Right renal pelvis (tissue), 4 donors: ENCODE measurements at regions not wholly inside any gene's neighbourhood (a gene's known extent, or its start where the extent isn't known, plus 50 kb on each side); places are given as distances from the start of the nearest gene placed in this dataset.

Experiments used
- DNase-seq, 4 donors: peaks; one replicate each; pipeline ENCODE4 v3.0.0-alpha.2; 2013; ENCODE audit warnings: low read depth in 4 of 4, low spot score in 3 of 4, missing footprints in 1 of 4

- no peak for DNase-seq
These were observed 232.6 kb downstream of the OPA1 start for GRCh38 chr3:193825617-193826016.

GRCh38 chr3:193826159-193826795, 233.3 kb downstream of the OPA1 start:
- no peak for DNase-seq

DNA sequence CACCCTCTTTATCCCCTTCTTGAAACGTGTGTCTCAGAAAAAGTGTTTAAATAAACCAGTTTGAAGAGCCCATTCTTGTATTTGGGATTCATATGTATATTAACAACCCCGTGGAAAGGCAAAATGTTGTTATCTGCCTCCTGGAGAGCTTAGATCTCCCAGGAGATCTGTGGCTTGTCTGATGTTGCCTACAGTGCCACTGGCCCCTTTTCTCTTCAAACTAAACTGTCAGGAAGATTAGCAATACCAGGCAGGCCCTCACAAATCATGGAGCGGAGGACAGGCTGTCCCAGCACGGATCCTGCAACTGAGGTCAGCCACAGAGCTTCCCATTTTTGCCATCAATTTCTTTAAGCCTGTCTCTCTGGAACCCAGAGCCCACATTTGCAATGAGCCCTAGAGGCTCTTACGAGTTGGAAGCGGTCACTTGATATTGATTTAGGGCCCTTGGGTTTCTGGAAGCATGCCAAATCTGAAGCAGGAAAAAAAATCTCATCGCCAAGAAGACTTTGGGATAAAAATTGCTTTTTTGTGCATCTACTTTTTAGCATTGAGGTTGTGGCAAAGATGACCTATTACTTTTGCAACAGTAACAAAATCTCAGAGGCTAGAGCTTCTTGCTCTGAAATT, 234.1 kb downstream of the OPA1 start:
- no peak for DNase-seq

DNA sequence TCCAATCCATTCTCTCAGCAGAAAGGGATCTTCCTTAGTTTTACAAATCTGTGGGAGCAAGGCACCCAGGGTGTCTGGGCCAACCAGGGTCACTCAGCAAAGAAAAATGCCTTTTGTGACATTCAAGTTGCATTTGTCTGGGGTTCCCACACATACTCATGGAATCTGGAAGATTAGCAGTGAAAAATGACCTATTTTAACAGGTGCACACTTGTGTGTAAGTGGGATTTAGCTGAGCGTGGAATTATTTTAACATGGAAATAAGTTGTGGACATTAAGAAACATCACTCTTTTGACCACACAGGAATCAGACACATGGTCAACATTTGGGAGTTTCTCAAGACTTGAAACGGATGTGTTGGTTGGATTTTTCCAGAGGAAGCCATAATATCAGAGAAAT, 234.9 kb downstream of the OPA1 start:
- no peak for DNase-seq

DNA sequence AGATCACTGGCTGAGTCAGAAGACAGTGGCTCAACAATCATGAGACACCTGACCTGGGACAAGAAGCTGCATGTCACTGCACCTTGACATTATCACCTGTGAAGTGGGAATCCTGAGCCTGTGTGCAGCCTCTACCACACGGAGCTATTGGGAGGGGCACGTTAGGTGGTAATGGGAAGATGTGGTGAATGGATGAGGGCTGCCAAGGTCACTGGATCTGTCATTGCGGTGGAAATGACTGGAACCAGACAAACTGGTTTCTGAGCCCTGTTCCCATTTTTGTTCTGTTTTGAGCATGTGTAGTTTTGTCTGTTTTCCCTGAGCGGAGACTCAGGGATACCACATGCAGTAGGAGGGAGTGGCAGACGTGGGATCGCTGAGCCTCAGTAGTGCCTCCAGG, 235.5 kb downstream of the OPA1 start:
- DNase-seq, result no peak

GRCh38 chr3:193829781-193830180, 236.8 kb downstream of the OPA1 start:
- DNase-seq, result no peak

GRCh38 chr3:193830791-193831191, 237.8 kb downstream of the OPA1 start:
- no peak for DNase-seq

DNA sequence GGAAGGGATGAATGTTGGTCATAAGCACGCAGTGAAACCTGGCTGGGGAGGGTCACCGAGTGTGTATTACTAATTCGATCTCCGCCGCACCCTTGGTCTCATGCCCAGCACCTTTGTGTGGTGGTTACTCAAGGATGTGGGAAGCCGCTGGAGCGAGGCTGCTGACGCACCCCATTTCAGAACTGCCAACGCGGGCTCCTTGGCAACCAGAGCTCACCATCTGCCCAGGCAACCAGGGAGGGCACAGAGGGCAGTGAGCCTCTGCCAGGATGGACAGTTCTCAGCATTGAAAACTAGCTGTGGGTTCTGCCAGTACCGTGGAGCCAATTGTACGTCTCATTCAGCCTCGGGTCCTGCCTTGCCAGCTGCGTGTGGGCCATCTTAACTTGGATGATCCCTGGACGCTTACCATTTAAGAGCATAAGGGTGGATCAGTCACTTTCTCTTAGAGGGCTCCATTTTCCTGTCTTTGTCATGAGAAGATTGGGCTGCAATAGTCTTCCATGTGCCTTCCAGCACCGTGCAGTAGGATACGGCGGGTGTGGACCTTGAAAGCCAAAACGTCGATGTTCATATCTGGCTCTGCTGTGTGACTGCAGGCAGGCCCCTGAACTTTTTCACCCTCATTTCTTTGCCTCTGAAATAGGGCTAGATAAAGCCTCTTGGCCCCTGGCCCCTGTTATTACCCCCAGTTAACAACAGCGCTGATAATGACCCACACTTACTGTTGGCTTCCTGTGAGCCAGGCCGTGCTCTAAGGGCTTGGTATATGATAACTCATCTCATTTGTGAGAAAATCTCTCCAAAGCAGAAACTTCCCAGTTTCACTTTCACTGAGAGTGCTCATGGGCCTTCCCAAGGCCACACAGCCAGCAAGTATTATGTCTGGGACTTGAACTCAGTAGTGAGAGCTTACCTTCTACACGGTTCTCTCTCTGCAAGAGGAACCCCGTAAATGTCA, 238.8 kb downstream of the OPA1 start:
- no peak for DNase-seq

GRCh38 chr3:193832833-193833413, 239.9 kb downstream of the OPA1 start:
- DNase-seq, result no peak

DNA sequence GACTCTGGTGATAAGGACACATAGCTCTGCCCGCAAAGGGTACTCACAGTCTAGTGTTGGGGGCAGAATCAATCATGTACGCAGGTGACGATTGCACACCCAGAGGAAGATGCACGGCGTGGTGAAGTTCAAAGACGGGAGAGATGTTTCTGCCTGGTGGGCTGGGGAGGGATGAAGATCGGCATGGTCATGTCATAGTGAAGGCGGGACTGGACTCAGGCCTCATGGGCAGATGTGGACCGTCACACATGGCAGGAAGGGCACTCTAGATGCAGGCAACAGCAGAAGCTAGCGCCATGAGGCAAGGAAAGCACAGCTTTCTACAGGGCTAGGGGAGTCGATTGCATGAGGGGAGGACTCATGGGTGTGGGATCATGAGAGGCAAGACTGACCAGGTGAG, 240.6 kb downstream of the OPA1 start:
- no peak for DNase-seq

DNA sequence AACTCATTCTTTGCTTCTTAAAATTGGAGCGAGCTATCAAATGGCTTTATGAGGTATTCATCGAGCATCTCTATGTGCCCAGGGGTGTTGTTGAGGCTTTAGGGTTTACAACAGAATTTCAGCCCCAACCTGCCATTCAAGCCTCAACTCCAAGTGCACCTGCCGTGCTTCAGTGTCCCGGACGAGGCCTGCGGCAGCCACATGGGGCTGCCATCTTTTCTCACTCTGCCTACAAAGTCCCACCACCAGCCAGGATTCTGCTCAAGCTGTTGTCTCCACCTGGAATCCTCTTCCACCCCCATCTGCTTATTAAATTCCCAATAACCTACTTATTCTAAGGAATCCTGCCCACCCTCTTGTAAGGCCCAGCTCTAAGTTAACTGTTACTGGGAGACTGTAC, 242.4 kb downstream of the OPA1 start:
- no peak for DNase-seq

- no peak for DNase-seq
These were observed 243.5 kb downstream of the OPA1 start for GRCh38 chr3:193836511-193836910.

DNA sequence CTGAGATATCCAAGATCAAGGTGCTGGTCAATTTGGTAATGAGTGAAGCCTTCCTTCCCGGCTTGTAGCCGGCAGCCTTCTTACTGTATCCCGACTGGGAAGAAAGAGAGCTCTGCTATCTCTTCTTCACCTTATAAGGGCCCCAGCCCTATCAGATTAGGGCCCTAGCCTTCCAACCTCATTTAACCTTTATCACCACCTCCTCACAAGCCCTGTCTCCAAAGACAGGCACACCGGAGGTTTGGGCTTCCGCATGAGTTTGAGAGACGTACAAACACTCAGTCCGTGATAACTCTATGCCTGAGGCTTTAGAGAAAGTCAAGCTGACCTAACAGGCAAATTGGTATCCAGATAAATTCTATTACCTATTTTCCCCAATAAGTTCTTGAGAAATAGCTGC, 243.9 kb downstream of the OPA1 start:
- no peak for DNase-seq

GRCh38 chr3:193837347-193837827, 244.4 kb downstream of the OPA1 start:
- DNase-seq, result no peak

- DNase-seq, result no peak
These were observed 247.2 kb downstream of the OPA1 start for GRCh38 chr3:193840111-193840641.

DNA sequence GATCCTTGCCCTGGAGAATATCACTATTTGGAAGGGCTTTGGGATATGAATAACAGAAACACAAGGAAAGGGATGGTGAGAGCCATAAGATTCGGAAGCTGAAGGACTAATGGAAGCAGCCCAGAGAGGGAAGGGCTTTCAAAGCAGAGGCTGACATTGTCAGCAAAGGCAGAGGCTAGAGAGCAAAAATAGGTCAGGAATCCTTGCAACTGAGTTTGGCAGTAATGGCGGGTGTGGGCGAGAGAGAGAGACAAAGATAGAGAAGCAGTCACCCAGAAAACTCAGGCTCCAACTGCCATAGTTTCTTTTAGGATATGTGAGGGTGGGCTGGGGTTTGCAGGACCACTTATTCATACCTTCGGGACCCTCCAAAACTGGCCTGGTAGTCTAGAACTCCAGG, 248.6 kb downstream of the OPA1 start:
- no peak for DNase-seq

DNA sequence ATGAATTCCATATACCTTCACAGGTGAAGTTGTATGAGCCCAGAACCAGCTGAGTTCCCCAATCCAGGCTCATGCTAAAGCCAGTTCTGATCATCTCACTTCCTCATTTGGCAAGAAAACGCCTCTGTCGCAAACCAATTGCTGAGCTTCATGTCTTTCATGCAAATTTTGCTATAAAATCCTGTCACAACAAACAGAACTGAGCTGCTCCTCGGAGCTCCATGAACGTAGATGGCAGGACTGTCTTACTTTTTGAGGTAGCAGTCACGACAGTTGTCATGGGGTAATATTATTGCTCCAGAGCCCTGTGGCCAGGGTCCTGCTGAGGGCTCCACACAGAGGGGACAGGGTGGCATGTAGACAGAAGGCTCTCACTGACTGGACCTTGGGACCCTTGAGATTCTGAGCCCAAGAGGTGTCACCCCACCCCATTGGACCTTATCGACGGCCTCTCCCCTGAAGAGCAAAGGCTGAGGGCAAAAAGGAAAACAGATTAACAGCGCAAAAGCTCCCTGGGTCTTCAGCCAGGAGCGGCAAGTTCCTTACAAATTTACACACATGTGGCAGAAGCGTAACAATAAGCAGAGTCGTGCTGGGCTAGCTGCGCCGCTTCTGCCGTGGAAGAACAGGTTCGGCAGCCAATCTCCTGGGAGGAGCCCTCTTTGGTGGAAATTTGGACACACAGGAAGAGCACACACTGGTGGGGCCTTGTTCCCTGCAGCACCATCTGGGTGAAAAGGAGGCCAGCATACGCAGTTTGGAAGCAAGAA, 249.2 kb downstream of the OPA1 start:
- DNase-seq, result no peak

DNA sequence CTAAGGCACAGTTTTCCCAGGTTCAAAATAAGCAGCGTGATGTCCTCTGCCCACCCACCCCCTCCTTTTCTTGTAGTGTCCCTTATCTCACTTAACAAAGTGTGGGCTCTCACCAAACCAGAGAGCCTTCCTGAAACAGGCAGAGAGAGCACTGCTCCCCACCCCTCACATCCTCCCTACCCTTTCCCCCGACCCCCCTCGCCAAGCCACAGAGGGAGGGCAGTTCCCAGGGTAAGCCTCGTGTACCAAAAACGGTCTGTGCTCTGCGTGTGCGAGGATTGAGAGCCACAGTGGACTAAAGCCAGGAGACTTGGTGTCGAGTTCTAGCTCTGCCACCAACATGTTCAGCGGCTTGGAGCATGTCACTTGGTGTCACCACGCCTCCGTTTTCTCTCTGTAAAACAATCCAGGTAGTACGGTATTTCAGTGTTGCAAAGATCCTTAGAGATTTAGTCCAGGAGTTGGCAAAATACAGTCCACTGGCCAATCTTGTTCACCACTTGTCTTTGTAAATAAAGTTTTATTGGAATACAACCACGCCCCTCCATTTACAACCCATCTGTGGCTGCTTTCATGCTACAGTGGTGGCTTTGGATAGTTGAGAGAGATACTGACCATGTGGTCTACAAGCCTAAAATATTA, 249.9 kb downstream of the OPA1 start:
- DNase-seq, result no peak

- peak in 3 of 4 donors; percentile 55 to 67 (median 64) for DNase-seq
These were observed 250.7 kb downstream of the OPA1 start for GRCh38 chr3:193843474-193844301.
